ENCODE measurements at regions not wholly inside any gene's neighbourhood (a gene's known extent, or its start where the extent isn't known, plus 50 kb on each side); places are given as distances from the start of the nearest gene placed in this dataset.

- H3K9me2 ChIP-seq (ENCODE audit: low read depth, low read length): no peaks in the 10 kb centered on the region
- no peak overlapping the region for H2AFZ ChIP-seq (ENCODE audit: low read length)
- no peak overlapping the region for H3K27ac ChIP-seq (ENCODE audit: low read depth, low read length, poor library complexity, severe bottlenecking)
- no peaks in the 10 kb centered on the region for H3K36me3 ChIP-seq (ENCODE audit: insufficient read depth, low read length)
- no peaks in the 10 kb centered on the region for H3F3A ChIP-seq (ENCODE audit: insufficient read depth, low read length)
- H3K79me2 ChIP-seq (ENCODE audit: insufficient read depth, low read length): no peaks in the 10 kb centered on the region
- H4K20me1 ChIP-seq (ENCODE audit: insufficient read depth, low read length): no peaks in the 10 kb centered on the region
- TF ChIP-seq CTCF (IDR thresholded peaks at IDR 0.05; ENCODE audit: low read length) (no peak), EZH2 (IDR thresholded peaks at IDR 0.05; ENCODE audit: borderline replicate concordance, low read length) (no peak)
- no peak overlapping the region for H3K9ac ChIP-seq (ENCODE audit: low read length)
- H3K9me3 ChIP-seq (ENCODE audit: low read length): no peaks in the 10 kb centered on the region
- H3K4me1 ChIP-seq (ENCODE audit: insufficient read depth, low read length, severe bottlenecking): no peaks in the 10 kb centered on the region
- no peak overlapping the region for H3K4me3 ChIP-seq (ENCODE audit: low read depth, low read length, poor library complexity, severe bottlenecking)
- no peak overlapping the region for H3K4me2 ChIP-seq (ENCODE audit: low read length)
- H3K27me3 ChIP-seq (ENCODE audit: insufficient read depth, low read length): no peaks in the 10 kb centered on the region
Measured at GRCh38 chr3:164687902-164688301, 390.4 kb downstream of the SI start.

GRCh38 chr3:164687211-164687610 lies 391.1 kb downstream of the SI start:
- H3K4me1 ChIP-seq (ENCODE audit: insufficient read depth, low read length, severe bottlenecking): no peaks in the 10 kb centered on the region
- no peaks in the 10 kb centered on the region for H3K79me2 ChIP-seq (ENCODE audit: insufficient read depth, low read length)
- H3K27ac ChIP-seq (ENCODE audit: low read depth, low read length, poor library complexity, severe bottlenecking): no peak overlapping the region
- H3F3A ChIP-seq (ENCODE audit: insufficient read depth, low read length): no peaks in the 10 kb centered on the region
- H3K4me3 ChIP-seq (ENCODE audit: low read depth, low read length, poor library complexity, severe bottlenecking): no peak overlapping the region
- no peak overlapping the region for H3K9ac ChIP-seq (ENCODE audit: low read length)
- no peaks in the 10 kb centered on the region for H3K27me3 ChIP-seq (ENCODE audit: insufficient read depth, low read length)
- no peaks in the 10 kb centered on the region for H3K9me3 ChIP-seq (ENCODE audit: low read length)
- H3K36me3 ChIP-seq (ENCODE audit: insufficient read depth, low read length): no peaks in the 10 kb centered on the region
- no peaks in the 10 kb centered on the region for H3K9me2 ChIP-seq (ENCODE audit: low read depth, low read length)
- H2AFZ ChIP-seq (ENCODE audit: low read length): no peak overlapping the region; the same call in 1 of the 2 replicates
- TF ChIP-seq CTCF (IDR thresholded peaks at IDR 0.05; ENCODE audit: low read length) (no peak), EZH2 (IDR thresholded peaks at IDR 0.05; ENCODE audit: borderline replicate concordance, low read length) (no peak)
- no peak overlapping the region for H3K4me2 ChIP-seq (ENCODE audit: low read length)
- H4K20me1 ChIP-seq (ENCODE audit: insufficient read depth, low read length): no peaks in the 10 kb centered on the region

GRCh38 chr3:164683489-164683888 lies 394.8 kb downstream of the SI start:
- no peaks in the 10 kb centered on the region for H4K20me1 ChIP-seq (ENCODE audit: insufficient read depth, low read length)
- H3K9ac ChIP-seq (ENCODE audit: low read length): no peak overlapping the region
- H3K4me2 ChIP-seq (ENCODE audit: low read length): no peak overlapping the region
- no peak overlapping the region for H3K27ac ChIP-seq (ENCODE audit: low read depth, low read length, poor library complexity, severe bottlenecking)
- H3K4me3 ChIP-seq (ENCODE audit: low read depth, low read length, poor library complexity, severe bottlenecking): no peak overlapping the region
- TF ChIP-seq CTCF (IDR thresholded peaks at IDR 0.05; ENCODE audit: low read length) (no peak), EZH2 (IDR thresholded peaks at IDR 0.05; ENCODE audit: borderline replicate concordance, low read length) (no peak)
- no peaks in the 10 kb centered on the region for H3K79me2 ChIP-seq (ENCODE audit: insufficient read depth, low read length)
- H3K27me3 ChIP-seq (ENCODE audit: insufficient read depth, low read length): no peaks in the 10 kb centered on the region
- no peak overlapping the region for H2AFZ ChIP-seq (ENCODE audit: low read length)
- H3K9me3 ChIP-seq (ENCODE audit: low read length): no peaks in the 10 kb centered on the region
- H3K9me2 ChIP-seq (ENCODE audit: low read depth, low read length): no peaks in the 10 kb centered on the region
- no peaks in the 10 kb centered on the region for H3F3A ChIP-seq (ENCODE audit: insufficient read depth, low read length)
- no peaks in the 10 kb centered on the region for H3K36me3 ChIP-seq (ENCODE audit: insufficient read depth, low read length)
- H3K4me1 ChIP-seq (ENCODE audit: insufficient read depth, low read length, severe bottlenecking): no peaks in the 10 kb centered on the region
